GM23338 (cell line): ENCODE measurements at regions not wholly inside any gene's neighbourhood (a gene's known extent, or its start where the extent isn't known, plus 50 kb on each side); places are given as distances from the start of the nearest gene placed in this dataset.

Source experiments
- EZH2 ChIP-seq: fragments of 200-600 bp; sonication (generic); IDR thresholded peaks from one replicate; pipeline ENCODE4 v1.8.0; 2017; ENCODE audit warnings: antibody characterized with exemption, mild to moderate bottlenecking, low read depth; ENCODE audit not compliant: unreplicated experiment
- TF ChIP-seq, protein P1 (sequence below), 2 experiments: fragments of 200-600 bp in 1 of 2; sonication (generic) in 1 of 2; conservative IDR thresholded peaks; 2 replicates each; pipeline versions ENCODE4 v1.5.1 to v1.6.1; 2016 to 2017; ENCODE audit warnings: antibody characterized with exemption in 2 of 2, low read depth in 2 of 2, mild to moderate bottlenecking in 2 of 2, moderate library complexity in 1 of 2

DNA sequence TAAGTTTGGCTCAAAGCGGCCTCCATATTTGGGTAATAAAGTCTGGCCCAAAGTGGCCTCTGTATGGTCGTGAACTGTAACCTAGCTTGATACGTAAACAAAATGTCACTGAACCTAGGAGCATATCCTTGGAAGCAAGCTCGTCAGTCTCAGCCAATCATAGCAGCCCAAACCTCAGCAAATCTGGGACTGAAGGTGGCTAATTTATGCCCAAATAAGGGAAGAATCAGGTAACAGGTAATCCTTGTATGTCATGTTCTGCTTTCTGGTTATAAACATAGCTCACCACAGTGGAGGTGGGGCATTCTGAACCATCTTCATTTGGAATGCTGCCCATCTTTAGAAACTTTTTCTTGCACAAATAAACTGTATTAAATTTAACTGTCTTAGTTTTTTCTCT, 281.1 kb downstream of the TTLL7 start:
- TF ChIP-seq EZH2: no peak
- TF ChIP-seq, protein P1, sequence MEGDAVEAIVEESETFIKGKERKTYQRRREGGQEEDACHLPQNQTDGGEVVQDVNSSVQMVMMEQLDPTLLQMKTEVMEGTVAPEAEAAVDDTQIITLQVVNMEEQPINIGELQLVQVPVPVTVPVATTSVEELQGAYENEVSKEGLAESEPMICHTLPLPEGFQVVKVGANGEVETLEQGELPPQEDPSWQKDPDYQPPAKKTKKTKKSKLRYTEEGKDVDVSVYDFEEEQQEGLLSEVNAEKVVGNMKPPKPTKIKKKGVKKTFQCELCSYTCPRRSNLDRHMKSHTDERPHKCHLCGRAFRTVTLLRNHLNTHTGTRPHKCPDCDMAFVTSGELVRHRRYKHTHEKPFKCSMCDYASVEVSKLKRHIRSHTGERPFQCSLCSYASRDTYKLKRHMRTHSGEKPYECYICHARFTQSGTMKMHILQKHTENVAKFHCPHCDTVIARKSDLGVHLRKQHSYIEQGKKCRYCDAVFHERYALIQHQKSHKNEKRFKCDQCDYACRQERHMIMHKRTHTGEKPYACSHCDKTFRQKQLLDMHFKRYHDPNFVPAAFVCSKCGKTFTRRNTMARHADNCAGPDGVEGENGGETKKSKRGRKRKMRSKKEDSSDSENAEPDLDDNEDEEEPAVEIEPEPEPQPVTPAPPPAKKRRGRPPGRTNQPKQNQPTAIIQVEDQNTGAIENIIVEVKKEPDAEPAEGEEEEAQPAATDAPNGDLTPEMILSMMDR (conservative IDR thresholded peaks at IDR 0.05; ENCODE audit: low read depth in 2 of 2): no peak
